Naive thymus-derived CD8-positive, alpha-beta T cell (primary cell): ENCODE measurements at regions not wholly inside any gene's neighbourhood (a gene's known extent, or its start where the extent isn't known, plus 50 kb on each side); places are given as distances from the start of the nearest gene placed in this dataset.
A peak's percentile ranks its signal among the peaks of the same experiment; 100 is the strongest.

ENCODE experiments used
- ATAC-seq, 2 donors: fragments of 150-1000 bp; cut with Tn5 transposase in 1 of 2; sonication (Bioruptor Pico), chemical (Tn5 transposase) in 1 of 2; 1 replicate in 1 of 2; 2 replicates in 1 of 2; pipeline ENCODE4 v1.10.0; 2021; ENCODE audit warnings: mild to moderate bottlenecking in 2 of 2, moderate library complexity in 2 of 2
- POLR2A ChIA-PET: fragments of 350-600 bp; sonication (Branson Sonifier 250); formaldehyde crosslinking; loops from one replicate; lab custom pipeline; 2021; ENCODE audit warnings: antibody characterized with exemption; lab: Charles Lee
- DNase-seq, 10 donors: peaks; one replicate each; pipeline versions ENCODE4 v3.0.0 to v3.0.0-alpha.2; 2020 to 2022
- H3K27ac Mint-ChIP-seq, 10 donors: one replicate each; pipeline ENCODE4 v1.8.0; 2020 to 2022; ENCODE audit warnings: mild to moderate bottlenecking in 10 of 10, mixed read lengths in 10 of 10, moderate library complexity in 4 of 10, inconsistent platforms in 1 of 10
- H3K27me3 Mint-ChIP-seq, 5 donors: one replicate each; pipeline ENCODE4 v1.8.0; 2021 to 2022; ENCODE audit warnings: mixed read lengths in 5 of 5
- H3K36me3 Mint-ChIP-seq, 3 donors: one replicate each; pipeline ENCODE4 v1.8.0; 2020 to 2022; ENCODE audit warnings: mixed read lengths in 3 of 3, mild to moderate bottlenecking in 2 of 3, inconsistent platforms in 1 of 3
- H3K4me1 Mint-ChIP-seq, 4 donors: one replicate each; pipeline ENCODE4 v1.8.0; 2021 to 2022; ENCODE audit warnings: mixed read lengths in 4 of 4
- H3K4me3 Mint-ChIP-seq, 10 donors: one replicate each; pipeline ENCODE4 v1.8.0; 2020 to 2022; ENCODE audit warnings: mild to moderate bottlenecking in 10 of 10, mixed read lengths in 10 of 10, moderate library complexity in 6 of 10, inconsistent platforms in 1 of 10
- H3K9me3 Mint-ChIP-seq, 9 donors: one replicate each; pipeline ENCODE4 v1.8.0; 2020 to 2022; ENCODE audit warnings: mixed read lengths in 9 of 9, mild to moderate bottlenecking in 3 of 9, inconsistent platforms in 1 of 9, moderate library complexity in 1 of 9

DNA sequence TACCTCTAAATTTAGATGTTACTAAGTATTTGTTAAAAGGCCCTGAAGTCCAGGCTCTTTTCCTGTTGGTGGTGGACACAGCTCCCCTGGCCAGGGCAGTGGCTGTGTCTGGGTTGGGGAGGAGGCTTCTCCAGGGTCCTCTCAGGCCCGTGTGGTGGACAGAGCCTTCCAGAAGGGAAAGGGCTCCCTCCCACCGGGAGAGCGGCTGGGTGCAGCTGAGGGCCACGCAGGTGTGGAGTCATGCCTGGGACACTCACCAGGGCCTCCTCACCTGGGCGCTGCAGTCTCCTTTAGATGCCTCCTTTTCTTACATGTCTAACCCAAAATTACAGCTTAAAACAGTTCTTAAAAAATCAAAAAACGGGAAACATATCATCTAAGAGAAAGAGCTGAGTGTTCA lies 128.2 kb upstream of the TCERG1L start:
- POLR2A ChIA-PET: no interaction called here
- H3K27me3 Mint-ChIP-seq: peaks cover 7 to 46% (median 17%) of the 10 kb centered on the region in 5 donors
- no peak overlapping the region for H3K4me3 Mint-ChIP-seq
- peaks cover 0 to 2% (median 0%) of the 10 kb centered on the region in 4 donors for H3K4me1 Mint-ChIP-seq
- no peaks in the 10 kb centered on the region for H3K9me3 Mint-ChIP-seq
- no peak for ATAC-seq
- no peaks in the 10 kb centered on the region for H3K36me3 Mint-ChIP-seq
- DNase-seq: no peak
- H3K27ac Mint-ChIP-seq: no peak overlapping the region

DNA sequence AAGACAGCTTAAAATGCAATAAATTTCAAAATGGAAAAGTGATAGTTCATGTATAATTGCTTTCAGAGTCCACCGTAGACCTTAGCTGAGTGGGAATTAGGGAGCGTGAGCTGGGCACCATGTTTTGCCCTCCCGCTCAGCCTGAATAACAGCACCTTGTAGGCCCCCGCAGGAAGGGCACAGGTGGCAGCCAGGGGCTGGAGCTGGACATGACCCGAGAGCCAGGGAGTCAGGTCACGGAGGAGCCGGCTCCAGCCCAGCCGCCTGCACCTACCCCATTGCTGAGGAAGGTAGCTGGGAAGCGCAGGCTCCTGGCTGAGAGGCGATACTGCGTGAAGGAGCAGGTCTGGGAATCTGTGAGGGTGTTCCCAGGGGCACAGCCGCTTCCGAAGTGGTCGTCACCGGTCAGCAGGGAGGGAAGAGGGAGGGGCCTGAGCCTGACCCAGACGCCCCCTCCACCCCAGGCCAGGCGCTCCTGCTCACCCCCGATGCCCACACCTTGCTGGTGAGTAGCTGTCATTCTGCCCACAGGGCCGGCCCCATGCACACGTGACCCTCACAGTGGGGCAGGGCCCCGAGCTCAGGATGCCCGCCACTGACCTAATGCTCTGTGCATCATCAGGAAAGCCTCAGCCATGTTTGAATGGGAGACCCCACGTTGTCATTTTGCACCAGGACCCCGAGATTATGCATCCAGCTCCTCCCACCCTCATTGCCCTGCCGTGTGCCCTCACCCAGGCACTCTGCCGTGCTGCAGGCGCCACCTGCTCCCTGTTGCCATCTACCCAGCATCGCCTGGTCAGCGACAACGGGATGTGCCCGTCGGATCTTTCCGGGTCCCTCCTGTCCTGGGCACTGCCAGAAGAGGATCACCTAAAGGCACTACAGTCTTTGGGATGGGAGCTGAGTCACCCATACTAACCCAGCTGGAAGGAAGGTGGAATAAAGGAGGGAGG lies 129.2 kb upstream of the TCERG1L start:
- no peaks in the 10 kb centered on the region for H3K9me3 Mint-ChIP-seq
- DNase-seq (no peak), ATAC-seq (no peak)
- peaks cover 7 to 49% (median 17%) of the 10 kb centered on the region in 5 donors for H3K27me3 Mint-ChIP-seq
- no peak overlapping the region for H3K4me3 Mint-ChIP-seq
- H3K36me3 Mint-ChIP-seq: no peaks in the 10 kb centered on the region
- H3K4me1 Mint-ChIP-seq: peaks cover 0 to 2% (median 0%) of the 10 kb centered on the region in 4 donors
- POLR2A ChIA-PET: no interaction called here
- H3K27ac Mint-ChIP-seq: peak overlapping the region in 1 of 10 donors; percentile 2

DNA sequence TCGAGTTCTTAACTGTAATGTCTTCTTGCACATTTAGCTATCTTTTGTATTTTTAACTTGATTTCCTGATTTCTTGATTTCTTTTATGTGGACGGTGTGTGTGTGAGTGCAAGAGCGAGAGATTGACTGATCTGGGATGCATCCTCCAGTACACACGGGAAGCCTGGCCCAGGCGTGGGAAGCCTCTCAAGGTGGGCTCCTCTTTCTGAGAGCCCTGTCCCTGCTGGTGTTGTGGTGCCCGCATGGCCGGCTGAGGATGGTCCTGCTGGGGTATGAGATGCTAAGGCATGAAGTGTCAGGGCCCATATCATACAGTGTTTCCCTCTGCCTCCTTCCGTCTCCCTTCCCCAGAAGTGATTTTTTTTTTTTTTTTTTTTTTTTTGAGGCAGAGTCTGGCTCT lies 130.8 kb upstream of the TCERG1L start:
- Mint-ChIP-seq H3K27ac (no peak overlapping the region), H3K4me1 (peaks cover 0 to 2% (median 0%) of the 10 kb centered on the region in 4 donors), H3K9me3 (no peaks in the 10 kb centered on the region), H3K4me3 (no peak overlapping the region), H3K36me3 (no peaks in the 10 kb centered on the region), H3K27me3 (peaks cover 7 to 49% (median 17%) of the 10 kb centered on the region in 5 donors)
- DNase-seq (no peak), ATAC-seq (no peak)
- POLR2A ChIA-PET: no interaction called here

DNA sequence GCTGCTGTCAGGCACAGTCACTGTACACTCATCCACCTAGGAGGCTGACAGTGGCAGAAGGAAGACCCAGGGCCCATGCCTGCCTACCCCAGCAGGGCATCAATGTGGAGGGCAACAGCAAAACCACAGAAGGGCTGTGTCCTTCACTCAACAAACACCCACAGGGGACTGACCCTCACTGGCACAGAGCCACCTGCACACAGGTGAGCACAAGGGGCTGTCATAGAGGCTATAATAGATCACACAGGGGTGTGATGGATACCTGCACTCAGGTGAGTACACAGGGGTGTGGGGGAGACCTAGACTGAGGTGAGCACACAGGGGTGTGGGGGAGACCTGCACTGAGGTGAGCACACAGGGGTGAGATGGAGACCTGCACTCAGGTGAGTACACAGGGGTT lies 132.8 kb upstream of the TCERG1L start:
- Mint-ChIP-seq H3K4me3 (no peak overlapping the region), H3K4me1 (peaks cover 0 to 2% (median 0%) of the 10 kb centered on the region in 4 donors), H3K9me3 (no peaks in the 10 kb centered on the region), H3K27me3 (peaks cover 7 to 37% (median 17%) of the 10 kb centered on the region in 5 donors), H3K27ac (no peak overlapping the region), H3K36me3 (no peaks in the 10 kb centered on the region)
- DNase-seq: no peak
- POLR2A ChIA-PET: no interaction called here
- ATAC-seq: no peak

DNA sequence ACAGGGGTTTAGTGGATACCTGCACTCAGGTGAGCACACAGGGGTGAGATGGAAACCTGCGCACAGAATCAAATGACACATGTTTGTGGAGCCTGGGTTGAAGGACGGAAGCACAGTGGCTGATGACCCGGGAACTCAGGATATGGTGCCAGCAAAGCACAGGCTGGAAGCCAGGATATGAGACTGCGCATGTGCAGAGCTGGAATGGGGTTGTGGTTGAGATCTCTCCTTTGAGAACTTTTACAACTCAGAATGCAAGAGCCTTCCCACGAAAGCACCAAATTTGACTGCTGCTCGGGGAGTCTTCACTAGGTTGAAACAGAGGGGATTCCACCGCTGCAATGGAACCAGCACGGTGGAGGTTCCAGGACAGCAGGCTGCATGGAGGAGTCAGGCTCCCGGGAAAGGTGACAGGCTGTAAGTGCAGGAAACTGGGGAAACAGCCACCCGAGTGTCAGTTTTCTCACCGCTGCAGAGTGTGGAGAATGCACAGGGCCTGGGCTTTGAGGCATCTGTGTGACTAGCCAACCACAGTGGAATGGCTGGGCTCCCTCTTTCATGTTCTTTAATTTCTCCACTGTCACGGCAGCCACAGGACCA lies 133.4 kb upstream of the TCERG1L start:
- H3K27me3 Mint-ChIP-seq: peaks cover 7 to 30% (median 17%) of the 10 kb centered on the region in 5 donors

DNA sequence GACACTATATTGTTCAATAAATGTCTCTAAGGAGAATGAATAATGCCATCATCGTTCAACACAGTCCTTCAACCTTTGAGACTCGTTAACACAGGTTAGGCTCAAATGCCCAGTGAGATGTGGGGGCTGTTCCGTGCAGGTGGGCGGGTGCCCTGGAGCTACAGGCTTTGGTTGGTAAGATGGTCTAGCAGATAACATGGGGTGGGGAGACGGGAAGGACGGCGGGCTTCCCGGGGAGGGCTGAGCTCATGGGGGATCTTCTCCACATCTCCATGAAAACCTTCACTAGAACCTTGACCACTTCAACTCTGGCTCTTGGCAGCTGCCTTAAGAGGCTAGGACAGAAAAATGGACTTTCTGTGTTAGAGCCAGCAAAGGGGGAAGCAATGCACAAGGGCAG lies 134.1 kb upstream of the TCERG1L start:
- H3K4me3 Mint-ChIP-seq: no peak overlapping the region
- peaks cover 7 to 23% (median 18%) of the 10 kb centered on the region in 5 donors for H3K27me3 Mint-ChIP-seq
- no peak for DNase-seq
- H3K27ac Mint-ChIP-seq: peak overlapping the region in 1 of 10 donors; percentile 32
- H3K36me3 Mint-ChIP-seq: no peaks in the 10 kb centered on the region
- H3K4me1 Mint-ChIP-seq: peaks cover 0 to 2% (median 0%) of the 10 kb centered on the region in 4 donors
- ATAC-seq: no peak
- POLR2A ChIA-PET: no interaction called here
- peaks cover 0 to 2% (median 0%) of the 10 kb centered on the region in 9 donors for H3K9me3 Mint-ChIP-seq

More for the DNA sequence above, 133.4 kb upstream of the TCERG1L start:
- no peak for DNase-seq
- POLR2A ChIA-PET: no interaction called here
- H3K4me3 Mint-ChIP-seq: no peak overlapping the region
- H3K36me3 Mint-ChIP-seq: no peaks in the 10 kb centered on the region
- no peaks in the 10 kb centered on the region for H3K9me3 Mint-ChIP-seq
- ATAC-seq: no peak
- no peak overlapping the region for H3K27ac Mint-ChIP-seq
- peaks cover 0 to 2% (median 0%) of the 10 kb centered on the region in 4 donors for H3K4me1 Mint-ChIP-seq

DNA sequence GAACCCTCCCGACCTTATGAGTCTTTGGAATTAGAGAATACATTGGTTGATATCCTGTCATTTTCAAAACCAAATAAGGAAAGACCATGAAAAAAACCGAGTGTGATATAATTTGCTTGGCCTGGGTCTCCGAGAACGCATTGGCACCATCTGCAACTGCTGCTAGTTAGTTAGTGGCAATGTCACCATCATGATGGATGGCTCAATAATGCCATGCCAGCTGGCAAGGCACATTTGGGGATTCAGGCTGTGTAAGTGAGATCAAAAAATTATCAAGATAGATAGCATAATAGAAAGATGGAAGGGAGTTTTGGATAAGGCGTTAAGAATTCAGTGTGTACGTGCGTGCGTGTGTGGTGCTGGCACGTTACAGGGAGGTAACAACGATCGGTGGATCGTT lies 134.7 kb upstream of the TCERG1L start:
- H3K4me3 Mint-ChIP-seq: no peak overlapping the region
- H3K4me1 Mint-ChIP-seq: peaks cover 0 to 2% (median 0%) of the 10 kb centered on the region in 4 donors
- ATAC-seq: no peak
- no peak overlapping the region for H3K27ac Mint-ChIP-seq
- DNase-seq: no peak
- peaks cover 0 to 2% (median 0%) of the 10 kb centered on the region in 9 donors for H3K9me3 Mint-ChIP-seq
- peaks cover 5 to 18% (median 15%) of the 10 kb centered on the region in 5 donors for H3K27me3 Mint-ChIP-seq
- POLR2A ChIA-PET: no interaction called here
- H3K36me3 Mint-ChIP-seq: no peaks in the 10 kb centered on the region

DNA sequence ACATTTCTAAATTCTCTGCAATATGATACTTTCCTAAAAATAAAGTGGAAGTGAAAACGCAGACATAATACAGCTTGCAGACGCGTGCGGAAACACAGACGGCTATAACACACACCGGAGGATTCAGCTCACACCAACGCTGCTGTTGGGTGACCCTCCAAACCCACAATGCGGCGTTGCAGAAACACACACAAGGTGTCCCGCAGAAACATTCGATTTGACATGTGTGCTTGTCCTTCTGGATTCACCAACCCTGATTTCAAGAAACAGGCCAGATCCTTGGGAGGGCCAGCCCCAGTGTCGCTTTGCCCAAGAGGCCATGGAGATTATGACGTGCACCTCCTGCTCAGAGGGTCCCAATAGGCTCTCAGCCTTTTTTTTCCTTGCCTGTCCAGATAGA lies 136.7 kb upstream of the TCERG1L start:
- POLR2A ChIA-PET: no interaction called here
- H3K9me3 Mint-ChIP-seq: peaks cover 0 to 2% (median 0%) of the 10 kb centered on the region in 9 donors
- no peak for DNase-seq
- no peak for ATAC-seq
- no peak overlapping the region for H3K4me3 Mint-ChIP-seq
- peaks cover 0 to 7% (median 3%) of the 10 kb centered on the region in 4 donors for H3K4me1 Mint-ChIP-seq
- H3K36me3 Mint-ChIP-seq: no peaks in the 10 kb centered on the region
- H3K27ac Mint-ChIP-seq: no peak overlapping the region
- H3K27me3 Mint-ChIP-seq: peaks cover 11 to 29% (median 22%) of the 10 kb centered on the region in 5 donors

DNA sequence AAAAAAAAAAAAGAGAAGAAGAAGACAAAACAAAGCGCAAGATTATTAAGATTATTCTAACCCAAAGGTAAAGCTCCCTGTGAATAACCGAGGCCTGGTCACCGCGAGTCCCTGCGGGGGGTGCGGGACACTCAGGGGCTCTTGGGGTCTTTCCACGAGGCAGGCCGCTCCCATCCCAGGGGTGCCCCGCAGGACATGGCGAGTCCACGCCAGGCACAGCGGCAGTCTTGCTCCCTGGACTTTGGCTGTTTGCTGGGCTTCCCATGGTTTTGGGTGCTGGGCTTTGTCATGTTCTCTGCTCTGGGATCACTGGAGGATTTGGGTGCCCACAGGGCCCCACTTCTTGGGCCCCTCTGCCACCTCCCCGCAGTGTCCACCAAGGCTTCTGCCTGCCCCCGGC lies 137.4 kb upstream of the TCERG1L start:
- DNase-seq (no peak), ATAC-seq (no peak)
- Mint-ChIP-seq H3K9me3 (peaks cover 0 to 2% (median 0%) of the 10 kb centered on the region in 9 donors), H3K36me3 (no peaks in the 10 kb centered on the region), H3K27ac (no peak overlapping the region), H3K4me1 (peaks cover 1 to 11% (median 4%) of the 10 kb centered on the region in 4 donors), H3K4me3 (no peak overlapping the region), H3K27me3 (peaks cover 11 to 34% (median 22%) of the 10 kb centered on the region in 5 donors)
- POLR2A ChIA-PET: no interaction called here

DNA sequence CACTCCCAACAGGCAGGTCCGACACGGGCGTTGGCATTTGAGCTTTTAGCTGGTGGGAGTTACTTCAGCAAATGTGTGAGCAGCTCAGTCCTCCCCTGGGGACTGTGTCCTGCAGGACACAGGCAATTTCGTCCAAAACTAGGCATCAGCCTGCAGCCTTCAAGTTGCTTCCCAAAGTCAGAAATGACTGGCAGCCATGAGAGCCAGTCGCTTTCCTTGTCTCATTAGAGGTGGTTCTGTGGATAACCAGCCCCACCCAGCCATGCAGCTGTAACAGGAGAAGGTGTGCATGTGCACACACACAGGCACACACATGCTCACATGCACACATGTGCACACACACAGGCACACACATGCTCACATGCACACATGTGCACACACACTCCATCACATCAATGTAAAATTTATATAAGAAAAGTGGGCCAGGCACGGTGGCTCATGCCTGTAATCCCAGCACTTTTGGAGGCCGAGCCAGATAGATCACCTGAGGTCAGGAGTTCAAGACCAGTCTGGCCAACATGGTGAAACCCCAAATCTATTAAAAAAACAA lies 138.8 kb upstream of the TCERG1L start:
- H3K27me3 Mint-ChIP-seq: peaks cover 15 to 31% (median 16%) of the 10 kb centered on the region in 5 donors
- ATAC-seq: no peak

DNA sequence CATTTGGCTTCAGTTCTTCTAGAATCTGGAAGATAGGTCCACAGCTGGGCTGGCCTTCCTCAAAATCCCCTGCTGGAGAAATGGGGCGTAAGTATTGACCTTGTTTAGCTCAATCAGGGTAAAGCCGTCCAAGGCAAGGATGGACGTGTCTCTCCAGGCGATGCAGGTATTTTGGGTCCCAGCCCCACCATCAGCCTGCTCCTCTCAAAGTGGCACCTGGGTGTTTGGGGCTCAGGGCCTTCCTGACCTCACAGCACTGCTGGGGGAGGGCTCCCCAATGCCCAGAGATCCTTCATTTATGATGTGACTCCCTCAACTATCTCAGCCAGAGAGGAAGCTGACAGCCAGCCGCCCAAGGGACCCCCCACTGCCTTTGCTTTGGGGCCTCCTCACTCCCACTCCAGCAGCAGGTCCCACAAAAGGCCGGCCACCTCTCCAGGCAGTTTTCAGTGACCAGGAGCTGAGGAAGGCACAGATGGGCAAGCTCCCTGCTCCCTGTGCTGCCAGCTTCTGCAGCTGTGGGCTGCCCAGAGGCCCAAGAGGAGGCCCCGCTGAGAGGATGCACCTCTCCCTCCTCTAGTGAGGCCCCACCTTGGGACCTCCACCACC lies 140.0 kb upstream of the TCERG1L start:
- Mint-ChIP-seq H3K4me1 (peaks cover 3 to 13% (median 6%) of the 10 kb centered on the region in 4 donors), H3K36me3 (no peaks in the 10 kb centered on the region), H3K9me3 (peaks cover 0 to 2% (median 0%) of the 10 kb centered on the region in 9 donors), H3K27ac (no peak overlapping the region), H3K4me3 (no peak overlapping the region), H3K27me3 (peaks cover 13 to 31% (median 16%) of the 10 kb centered on the region in 5 donors)
- ATAC-seq: no peak
- DNase-seq: no peak
- POLR2A ChIA-PET: no interaction called here

More for the DNA sequence above, 138.8 kb upstream of the TCERG1L start:
- DNase-seq: no peak
- H3K36me3 Mint-ChIP-seq: no peaks in the 10 kb centered on the region
- H3K27ac Mint-ChIP-seq: no peak overlapping the region
- H3K9me3 Mint-ChIP-seq: peaks cover 0 to 2% (median 0%) of the 10 kb centered on the region in 9 donors
- POLR2A ChIA-PET: no interaction called here
- no peak overlapping the region for H3K4me3 Mint-ChIP-seq
- peaks cover 3 to 13% (median 6%) of the 10 kb centered on the region in 4 donors for H3K4me1 Mint-ChIP-seq

DNA sequence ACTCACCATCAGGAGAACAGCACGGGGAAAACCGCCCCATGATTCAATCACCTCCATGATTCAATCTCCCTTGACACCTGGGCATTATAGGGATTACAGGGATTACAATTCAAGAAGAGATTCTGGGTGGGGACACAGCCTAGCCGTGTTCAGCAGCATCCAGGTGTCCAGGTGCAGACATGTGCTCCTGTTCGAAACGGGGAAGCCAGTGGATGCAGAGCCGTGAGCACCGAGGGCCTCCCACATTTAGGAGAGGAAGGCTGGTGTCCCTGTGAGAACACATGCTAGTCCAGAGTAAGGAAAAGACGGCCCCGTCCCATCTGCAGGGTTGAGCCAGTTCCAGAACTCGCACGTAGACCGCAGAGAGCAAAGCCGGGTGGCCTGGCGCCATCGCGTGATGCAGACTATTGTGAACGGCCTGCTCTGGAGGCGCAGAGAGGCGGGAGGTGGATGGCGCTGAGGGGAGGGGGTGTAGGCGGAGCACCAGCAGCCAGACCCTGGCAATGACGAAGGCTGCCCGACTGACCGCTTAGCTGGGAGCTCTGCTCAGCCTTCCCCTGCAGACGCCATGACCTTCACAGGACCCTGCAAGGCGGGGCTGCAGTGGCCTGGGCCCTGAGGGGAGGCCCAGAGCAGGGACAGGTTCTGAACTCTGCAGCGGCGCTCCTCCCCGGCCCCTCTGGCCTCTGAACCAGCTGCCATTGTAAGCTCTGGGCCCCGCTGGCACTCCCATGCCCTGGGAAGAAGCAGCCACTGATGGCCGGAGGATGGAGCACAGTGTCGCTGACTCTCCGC lies 141.6 kb upstream of the TCERG1L start:
- peak overlapping the region in 8 of 10 donors; percentile 22 to 75 (median 58) for H3K4me3 Mint-ChIP-seq
- H3K27ac Mint-ChIP-seq: no peak overlapping the region
- H3K4me1 Mint-ChIP-seq: peaks cover 3 to 13% (median 6%) of the 10 kb centered on the region in 4 donors
- no peaks in the 10 kb centered on the region for H3K36me3 Mint-ChIP-seq
- H3K27me3 Mint-ChIP-seq: peaks cover 13 to 31% (median 23%) of the 10 kb centered on the region in 5 donors
- ATAC-seq (no peak), DNase-seq (no peak)
- H3K9me3 Mint-ChIP-seq: peaks cover 0 to 2% (median 0%) of the 10 kb centered on the region in 9 donors
- POLR2A ChIA-PET: no interaction called here
